Fibroblast of skin of right quadriceps (primary cell): ENCODE measurements at regions not wholly inside any gene's neighbourhood (a gene's known extent, or its start where the extent isn't known, plus 50 kb on each side); places are given as distances from the start of the nearest gene placed in this dataset.

Experiments
- DNase-seq: peaks from one replicate; pipeline ENCODE4 v3.0.0-alpha.2; 2013

GRCh38 chr2:176822060-176822459, 390.5 kb upstream of the HNRNPA3 start:
- no peak for DNase-seq

GRCh38 chr2:176826356-176826755, 386.2 kb upstream of the HNRNPA3 start:
- DNase-seq: no peak

- no peak for DNase-seq
These were observed 385.5 kb upstream of the HNRNPA3 start for GRCh38 chr2:176826984-176827668.

- no peak for DNase-seq
These were observed 382.2 kb upstream of the HNRNPA3 start for GRCh38 chr2:176830362-176830761.

- DNase-seq: no peak
These were observed 380.5 kb upstream of the HNRNPA3 start for GRCh38 chr2:176832086-176832485.

- no peak for DNase-seq
These were observed 378.9 kb upstream of the HNRNPA3 start for GRCh38 chr2:176833671-176834070.

GRCh38 chr2:176834226-176834625, 378.4 kb upstream of the HNRNPA3 start:
- DNase-seq: no peak

- no peak for DNase-seq
These were observed 369.4 kb upstream of the HNRNPA3 start for GRCh38 chr2:176843208-176843607.

GRCh38 chr2:176844461-176844860, 368.1 kb upstream of the HNRNPA3 start:
- DNase-seq: no peak

- DNase-seq: no peak
These were observed 366.9 kb upstream of the HNRNPA3 start for GRCh38 chr2:176845718-176846117.

GRCh38 chr2:176847575-176847974, 365.0 kb upstream of the HNRNPA3 start:
- DNase-seq: no peak

GRCh38 chr2:176848844-176849243, 363.8 kb upstream of the HNRNPA3 start:
- DNase-seq: no peak

GRCh38 chr2:176851200-176851888, 361.2 kb upstream of the HNRNPA3 start:
- peak; percentile 11 for DNase-seq

- no peak for DNase-seq
These were observed 360.6 kb upstream of the HNRNPA3 start for GRCh38 chr2:176851889-176852483.

- DNase-seq: no peak
These were observed 359.9 kb upstream of the HNRNPA3 start for GRCh38 chr2:176852667-176853066.

- no peak for DNase-seq
These were observed 358.5 kb upstream of the HNRNPA3 start for GRCh38 chr2:176854062-176854461.

- no peak for DNase-seq
These were observed 357.7 kb upstream of the HNRNPA3 start for GRCh38 chr2:176854878-176855277.

- no peak for DNase-seq
These were observed 355.9 kb upstream of the HNRNPA3 start for GRCh38 chr2:176856683-176857082.

GRCh38 chr2:176865336-176865735, 347.3 kb upstream of the HNRNPA3 start:
- DNase-seq: no peak

GRCh38 chr2:176872406-176872805, 340.2 kb upstream of the HNRNPA3 start:
- DNase-seq: no peak

- DNase-seq: no peak
These were observed 339.2 kb upstream of the HNRNPA3 start for GRCh38 chr2:176873403-176873802.

- DNase-seq: no peak
These were observed 336.0 kb upstream of the HNRNPA3 start for GRCh38 chr2:176876493-176877103.

- no peak for DNase-seq
These were observed 333.1 kb upstream of the HNRNPA3 start for GRCh38 chr2:176879426-176879995.
